ENCODE measurements at regions not wholly inside any gene's neighbourhood (a gene's known extent, or its start where the extent isn't known, plus 50 kb on each side); places are given as distances from the start of the nearest gene placed in this dataset.

GRCh38 chr11:36929401-36929800, 331.4 kb upstream of the RAG2 start (continued):
- TF ChIP-seq REST (IDR thresholded peaks at IDR 0.05; ENCODE audit: low read depth) = no peak

GRCh38 chr11:36928621-36929020, 330.6 kb upstream of the RAG2 start:
- BruUV-seq (replicated peaks) = no TSS peak

More at GRCh38 chr11:36928621-36929020, 330.6 kb upstream of the RAG2 start:
- POLR2A ChIA-PET = no interaction called here
- DNase-seq (ENCODE audit: low read depth, low spot score) = no peak
- Histone ChIP-seq H3K79me2 (ENCODE audit: insufficient read depth, low read length) (no peaks in the 10 kb centered on the region), H2AFZ (ENCODE audit: low read depth, low read length, poor library complexity, severe bottlenecking) (no peak overlapping the region), H4K20me1 (ENCODE audit: insufficient read depth) (no peaks in the 10 kb centered on the region), H3K9me2 (ENCODE audit: insufficient read depth) (no peaks in the 10 kb centered on the region), H3K36me3 (ENCODE audit: control insufficient read depth in 1 of 2, insufficient read depth in 2 of 2, low read length in 2 of 2) (no peaks in the 10 kb centered on the region), H3K9me3 (ENCODE audit: control insufficient read depth in 1 of 2, insufficient read depth in 1 of 2, low read depth in 1 of 2, low read length in 2 of 2) (peaks cover 0 to 12% of the 10 kb centered on the region in 2 experiments; a peak in 2 of 4 replicates), H3K9ac (ENCODE audit: low read length) (no peak overlapping the region), H3K27me3 (ENCODE audit: insufficient read depth, low read length) (no peaks in the 10 kb centered on the region), H3K27ac (ENCODE audit: low read depth, low read length) (no peak overlapping the region), H3K4me2 (ENCODE audit: low read length) (no peak overlapping the region), H3K4me3 (replicated peaks in 1 of 2; ENCODE audit: low read depth in 1 of 2, low read length in 2 of 2) (no peak overlapping the region), H3K4me1 (ENCODE audit: control insufficient read depth in 1 of 2, insufficient read depth in 2 of 2, low read length in 2 of 2) (no peaks in the 10 kb centered on the region)
- TF ChIP-seq EGR1 (IDR thresholded peaks at IDR 0.05; ENCODE audit: low read depth) (no peak), SRF (IDR thresholded peaks at IDR 0.05; ENCODE audit: low read depth) (no peak), JUND (IDR thresholded peaks at IDR 0.05) (no peak), YY1 (IDR thresholded peaks at IDR 0.05; ENCODE audit: extremely low read depth, insufficient replicate concordance, low read depth, low read length) (no peak), REST (IDR thresholded peaks at IDR 0.05; ENCODE audit: low read depth) (no peak), TCF7L2 (IDR thresholded peaks at IDR 0.05; ENCODE audit: borderline replicate concordance, extremely low read depth, insufficient read depth, insufficient read length) (no peak), ELF1 (IDR thresholded peaks at IDR 0.05; ENCODE audit: borderline replicate concordance, low read depth) (no peak), MAX (IDR thresholded peaks at IDR 0.05) (no peak), EZH2phosphoT487 (IDR thresholded peaks at IDR 0.05; ENCODE audit: borderline replicate concordance) (no peak), ZBTB33 (IDR thresholded peaks at IDR 0.05; ENCODE audit: extremely low read depth, insufficient replicate concordance, low read length) (no peak), ZFX (IDR thresholded peaks at IDR 0.05) (no peak), SIN3A (IDR thresholded peaks at IDR 0.05; ENCODE audit: low read depth) (no peak), ZNF274 (IDR thresholded peaks at IDR 0.05; ENCODE audit: low read depth, low read length) (no peak), FOSL1 (IDR thresholded peaks at IDR 0.05; ENCODE audit: low read depth) (no peak), POLR2AphosphoS5 (IDR thresholded peaks at IDR 0.05; ENCODE audit: low read depth, low read length) (no peak), SP1 (IDR thresholded peaks at IDR 0.05; ENCODE audit: low read depth) (no peak), ATF3 (IDR thresholded peaks at IDR 0.05) (no peak)
- no peak for ATAC-seq
- CTCF ChIA-PET = no interaction called here
- RAD21 ChIA-PET (ENCODE audit: low non-redundant PET in 1 of 2, low total read pairs in 2 of 2, uncharacterized antibody in 2 of 2, unreplicated experiment in 2 of 2) = no interaction called here
- intact Hi-C loops (cut with micrococcal nuclease) = no loop called here
